ENCODE measurements at regions not wholly inside any gene's neighbourhood (a gene's known extent, or its start where the extent isn't known, plus 50 kb on each side); places are given as distances from the start of the nearest gene placed in this dataset.

DNA sequence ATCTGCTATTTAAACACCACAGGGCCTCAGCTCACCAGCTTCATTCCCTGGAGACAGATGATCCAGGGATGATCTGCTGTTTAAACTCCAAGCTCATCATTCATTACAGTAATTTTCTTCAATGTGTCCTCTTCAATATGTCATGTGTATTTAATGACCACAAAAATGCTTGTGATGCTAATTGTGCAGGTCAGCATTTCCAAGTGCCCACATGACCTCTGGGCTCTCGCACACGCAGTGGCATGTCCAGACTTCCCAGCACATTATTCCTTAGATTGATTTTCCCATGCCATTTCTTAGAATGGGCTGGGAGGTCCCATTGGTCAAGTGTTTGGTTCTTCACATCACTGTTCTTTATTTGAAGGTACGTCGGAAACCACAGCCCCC, 434.4 kb downstream of the HAO1 start:
- DNase-seq (ENCODE audit: low read depth), result no peak

DNA sequence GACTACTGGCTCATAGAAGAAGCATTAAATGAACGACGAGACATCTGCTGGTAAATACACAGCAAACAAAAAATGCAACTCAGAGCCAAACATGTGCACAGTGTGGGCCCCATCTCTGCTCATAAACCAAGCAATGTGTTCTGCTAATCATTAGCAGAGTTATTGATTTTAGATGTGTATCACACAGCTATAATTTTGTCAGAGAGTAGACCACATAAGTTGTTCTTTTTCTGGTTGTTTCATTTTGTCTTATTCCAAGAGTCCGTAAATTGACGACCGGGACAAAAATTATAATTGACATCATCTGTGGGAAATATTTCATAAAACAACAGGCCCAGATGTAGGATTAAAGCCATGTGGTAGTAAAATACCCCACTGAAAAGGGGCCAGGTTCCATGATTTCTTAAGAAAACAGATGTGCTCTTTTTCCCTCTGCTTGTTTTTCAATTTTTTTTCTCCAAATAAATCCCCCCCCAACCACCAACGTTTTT, 423.6 kb downstream of the HAO1 start:
- DNase-seq (ENCODE audit: low read depth), result peak; percentile 85

DNA sequence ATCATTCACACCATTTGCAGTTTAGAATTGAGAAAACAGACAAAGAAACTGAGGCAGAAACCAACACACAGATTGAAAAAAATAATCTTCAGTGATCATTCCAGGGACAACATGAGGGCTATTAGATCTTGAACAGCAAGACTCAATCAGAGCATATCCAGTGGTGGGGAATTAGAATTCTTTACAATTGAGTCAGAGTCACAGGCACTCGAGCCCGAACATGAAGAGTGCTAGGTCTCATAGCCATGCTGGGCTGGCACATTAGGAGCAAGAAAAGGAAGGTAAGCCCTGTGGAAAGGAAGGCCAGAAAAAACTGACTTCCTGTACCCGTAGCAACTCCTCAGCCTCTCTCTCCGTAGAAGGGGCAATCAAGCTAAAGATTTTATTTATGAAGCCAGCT, 419.9 kb downstream of the HAO1 start:
- DNase-seq (ENCODE audit: low read depth), result no peak

DNA sequence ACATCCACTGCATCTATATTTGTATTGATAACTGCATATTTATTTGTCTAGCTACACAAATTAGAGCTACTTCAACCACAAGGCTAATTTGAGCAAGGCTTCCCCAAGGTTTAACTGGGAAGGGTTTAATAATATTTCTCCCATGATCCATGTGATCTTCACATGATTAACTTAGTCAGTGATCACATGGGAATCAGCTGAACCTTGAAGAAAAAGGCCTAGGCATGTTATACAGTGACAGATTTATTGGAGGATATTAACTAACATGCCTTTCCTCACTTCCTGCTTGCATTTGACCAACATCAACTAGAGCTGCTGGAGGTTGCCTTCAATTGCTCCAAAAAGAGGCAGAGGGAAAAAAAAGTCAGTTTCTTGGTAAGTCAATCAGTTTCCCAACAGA, 417.0 kb downstream of the HAO1 start:
- no peak for DNase-seq (ENCODE audit: low read depth)

DNA sequence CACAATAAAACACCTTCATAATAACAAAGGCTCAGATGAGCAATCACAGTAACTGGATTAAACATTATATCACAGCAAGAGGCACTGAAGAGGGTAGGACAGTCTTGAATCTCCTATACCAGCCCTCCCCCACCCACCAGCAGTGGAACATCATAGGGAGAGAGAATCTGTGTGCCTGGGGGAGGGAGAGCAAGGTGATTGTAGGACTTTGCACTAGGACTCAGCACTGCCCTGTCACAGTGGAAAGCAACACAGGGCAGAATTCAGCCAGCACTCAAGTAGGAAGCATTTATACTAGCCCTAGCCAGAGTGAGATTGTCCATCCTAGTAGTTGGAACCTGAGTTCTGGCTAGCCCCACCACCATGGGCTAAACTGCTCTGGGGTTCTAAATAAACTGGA, 400.2 kb downstream of the HAO1 start:
- no peak for DNase-seq (ENCODE audit: low read depth)

DNA sequence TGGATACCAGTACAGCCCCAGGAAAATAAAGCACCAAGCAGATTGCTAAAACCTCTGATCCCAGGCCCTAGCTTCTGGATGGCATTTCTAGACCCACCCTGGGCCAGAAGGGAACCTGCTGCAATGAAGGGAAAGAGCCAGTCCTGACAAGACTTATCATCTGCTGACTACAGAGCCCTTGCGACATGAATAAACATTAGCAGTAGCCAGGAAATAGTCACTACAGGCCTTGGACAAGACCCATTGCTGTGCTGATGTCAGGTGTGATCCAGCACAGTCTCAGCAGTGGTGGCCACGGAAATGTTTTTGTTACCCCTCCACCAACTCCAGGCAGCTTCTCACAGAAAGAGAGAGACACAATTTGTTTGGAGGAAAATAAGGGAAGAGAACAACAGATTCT, 399.3 kb downstream of the HAO1 start:
- DNase-seq (ENCODE audit: low read depth), result peak; percentile 6

DNA sequence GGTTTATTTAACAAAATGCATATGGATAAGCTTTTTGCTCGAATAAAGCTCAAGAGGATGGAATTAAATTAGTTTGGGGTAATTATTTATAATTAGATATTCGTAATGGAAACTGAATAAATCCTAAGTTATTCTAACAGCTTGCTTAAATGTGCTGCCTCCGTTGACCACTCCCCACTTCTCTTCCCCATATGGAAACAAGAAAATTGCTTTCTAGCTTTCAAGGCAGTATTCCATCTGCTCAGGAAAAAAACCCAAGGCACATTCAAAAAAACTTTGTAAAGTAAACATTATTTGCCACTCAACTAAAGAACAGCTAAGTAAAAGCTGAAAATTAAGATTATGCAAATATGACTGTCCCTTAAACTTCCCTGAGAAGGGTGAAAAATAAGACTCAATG, 369.2 kb downstream of the HAO1 start:
- DNase-seq (ENCODE audit: low read depth), result no peak

DNA sequence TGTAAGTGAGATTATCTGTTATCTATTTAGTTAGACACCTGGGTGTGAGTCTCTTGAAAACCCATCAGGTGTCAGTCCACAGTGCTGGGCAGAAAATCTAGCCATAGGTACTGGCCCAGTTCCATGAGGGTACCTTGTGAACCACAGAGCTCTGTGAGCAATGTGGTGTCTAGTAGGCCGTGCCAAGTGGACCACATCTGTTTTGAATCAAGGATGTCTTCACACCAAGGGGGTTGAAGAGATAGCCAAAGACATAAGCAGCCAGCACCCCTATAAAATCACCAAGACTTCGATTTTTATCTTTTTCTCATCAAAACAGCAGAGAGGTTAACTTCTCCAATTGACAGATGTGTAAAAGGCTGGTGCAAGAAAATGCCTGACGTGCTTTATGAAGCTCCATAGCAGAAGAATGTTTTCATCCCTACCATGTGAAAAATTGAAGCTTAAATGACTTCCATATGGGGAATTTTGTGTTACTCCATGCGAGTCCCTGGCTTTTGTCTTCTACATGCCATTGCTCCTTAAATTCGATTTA, 368.7 kb downstream of the HAO1 start:
- DNase-seq (ENCODE audit: low read depth), result peak; percentile 51

DNA sequence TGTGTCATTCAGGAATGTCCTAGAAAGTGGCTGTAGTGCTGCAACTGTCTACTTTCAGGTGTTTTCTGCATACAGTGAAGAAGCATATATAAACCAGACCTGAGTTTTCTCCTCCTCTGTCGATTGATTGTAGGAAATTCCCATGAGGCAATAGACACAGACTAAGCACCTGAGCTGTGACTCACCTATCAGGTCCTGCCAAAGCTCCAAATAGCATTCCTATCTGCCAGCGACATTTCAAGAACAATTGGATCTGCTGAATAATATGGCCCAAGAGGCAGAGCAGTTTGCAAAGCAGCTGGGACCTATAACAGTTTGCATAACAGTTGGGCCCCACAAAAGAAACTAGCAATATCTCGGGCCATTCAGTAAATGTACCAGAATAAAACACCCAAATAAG, 360.4 kb downstream of the HAO1 start:
- DNase-seq (ENCODE audit: low read depth), result no peak

DNA sequence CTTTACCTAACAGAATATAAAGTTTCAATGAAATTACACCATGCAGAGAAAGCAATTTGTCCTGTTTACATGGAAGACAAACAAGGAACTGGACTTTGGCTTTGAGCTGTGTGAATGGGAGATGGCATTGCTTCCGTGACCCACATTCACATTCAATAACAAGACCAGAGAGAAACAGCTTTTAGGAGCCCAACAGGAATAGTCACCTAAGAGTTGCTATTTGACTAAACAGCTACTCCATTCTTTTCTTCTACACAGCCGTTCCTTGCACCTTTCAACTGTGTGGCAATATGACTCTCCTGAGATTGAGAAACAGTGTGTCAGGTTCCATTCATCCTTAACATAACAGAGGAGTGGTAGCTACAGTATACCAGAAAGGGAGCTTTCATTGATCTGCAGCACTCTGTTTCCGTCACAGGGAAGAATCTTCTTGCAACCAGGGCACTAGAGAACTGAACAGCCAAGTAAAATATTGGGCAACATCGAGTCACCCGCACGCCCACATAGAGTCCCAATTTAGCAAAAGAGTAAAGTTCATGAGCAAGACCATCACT, 355.1 kb downstream of the HAO1 start:
- peak; percentile 71 for DNase-seq (ENCODE audit: low read depth)

DNA sequence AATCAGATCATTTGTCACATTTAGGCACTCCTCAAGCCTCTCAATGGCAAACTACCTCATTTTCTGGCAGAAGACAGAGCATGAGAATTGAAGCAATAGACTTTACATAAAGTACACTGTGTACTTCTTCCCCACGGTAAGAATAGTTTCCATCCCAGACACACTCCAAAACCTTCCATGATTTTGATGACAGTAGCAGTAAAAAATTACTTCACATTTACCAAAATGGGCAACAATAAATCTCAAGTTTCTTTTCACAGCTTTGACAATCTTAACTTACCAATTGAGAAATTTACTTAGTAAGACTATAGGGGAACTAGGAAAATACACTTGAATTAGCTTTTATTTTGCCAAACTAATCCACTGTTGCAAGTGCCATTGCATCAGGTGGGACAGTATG, 353.8 kb downstream of the HAO1 start:
- peak; percentile 59 for DNase-seq (ENCODE audit: low read depth)

DNA sequence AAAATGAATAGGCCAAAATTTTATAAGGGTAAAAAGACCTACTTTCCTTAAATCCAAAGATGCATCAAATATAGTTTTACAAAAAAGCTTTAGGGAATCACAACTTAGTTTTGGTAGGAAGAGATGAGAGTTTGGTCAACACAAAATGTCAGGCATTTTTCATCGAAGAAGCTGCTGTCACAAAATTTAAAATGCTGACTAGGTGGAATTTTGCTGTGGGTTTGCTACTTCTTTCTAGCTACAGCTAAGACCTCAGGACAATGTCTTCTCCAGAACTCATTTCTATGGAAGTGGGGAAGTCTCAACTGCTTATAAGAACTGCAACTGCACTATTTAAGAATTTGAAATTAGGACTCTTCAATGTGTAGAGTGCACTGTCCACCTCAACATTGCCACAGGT, 351.1 kb downstream of the HAO1 start:
- no peak for DNase-seq (ENCODE audit: low read depth)

DNA sequence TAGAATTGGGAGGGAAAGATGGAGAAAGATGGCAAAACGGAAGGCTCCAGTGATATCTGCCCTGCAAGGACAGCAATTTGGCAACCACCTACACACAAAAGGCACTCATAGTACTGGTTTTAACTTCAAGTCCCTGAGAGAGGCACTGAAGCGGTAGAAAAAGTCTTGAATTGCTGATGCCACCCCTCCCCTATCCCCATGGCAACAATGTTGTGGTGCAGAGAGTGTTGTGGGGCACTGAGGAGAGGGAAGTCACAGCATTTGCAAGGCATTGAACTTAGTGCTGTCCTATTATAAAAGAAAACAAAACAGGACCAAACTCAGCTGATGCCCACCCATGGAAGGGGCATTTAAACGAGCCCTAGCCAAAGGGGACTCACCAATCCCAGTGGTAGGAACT, 343.7 kb downstream of the HAO1 start:
- no peak for DNase-seq (ENCODE audit: low read depth)

DNA sequence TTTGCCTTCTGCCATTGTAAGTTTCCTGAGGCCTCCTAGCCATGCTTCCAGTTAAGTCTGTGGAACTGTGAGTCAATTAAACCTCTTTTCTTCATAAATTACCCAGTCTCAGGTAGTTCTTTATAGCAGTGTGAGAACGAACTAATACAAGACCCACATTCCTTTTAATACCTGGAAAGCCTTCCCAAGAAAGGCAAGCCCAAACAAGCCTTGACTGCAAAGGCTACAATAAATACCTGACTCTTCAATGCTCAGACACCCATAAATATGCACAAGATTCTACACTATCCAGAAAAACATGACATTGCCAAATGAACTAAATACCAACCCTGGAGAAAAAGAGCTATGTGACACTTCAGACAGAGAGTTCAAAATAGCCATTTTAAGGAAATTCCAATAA, 338.8 kb downstream of the HAO1 start:
- no peak for DNase-seq (ENCODE audit: low read depth)

DNA sequence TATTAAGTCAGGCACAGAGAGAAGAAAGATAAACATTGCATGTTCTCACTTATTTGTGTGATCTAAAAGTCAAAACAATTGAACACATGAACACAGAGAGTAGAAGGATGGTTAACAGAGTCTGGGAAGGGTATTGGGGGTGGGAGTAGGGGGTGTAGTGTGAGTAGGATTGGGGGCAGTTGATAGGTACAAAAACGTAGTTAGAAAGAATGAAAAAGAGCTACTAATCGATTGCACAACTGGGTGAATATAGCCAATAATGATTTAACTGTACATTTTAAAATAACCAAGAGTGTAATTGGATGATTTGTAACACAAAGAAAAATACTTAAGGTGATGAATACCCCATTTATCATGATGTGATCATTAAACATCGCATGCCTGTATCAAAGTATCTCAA, 333.3 kb downstream of the HAO1 start:
- no peak for DNase-seq (ENCODE audit: low read depth)

DNA sequence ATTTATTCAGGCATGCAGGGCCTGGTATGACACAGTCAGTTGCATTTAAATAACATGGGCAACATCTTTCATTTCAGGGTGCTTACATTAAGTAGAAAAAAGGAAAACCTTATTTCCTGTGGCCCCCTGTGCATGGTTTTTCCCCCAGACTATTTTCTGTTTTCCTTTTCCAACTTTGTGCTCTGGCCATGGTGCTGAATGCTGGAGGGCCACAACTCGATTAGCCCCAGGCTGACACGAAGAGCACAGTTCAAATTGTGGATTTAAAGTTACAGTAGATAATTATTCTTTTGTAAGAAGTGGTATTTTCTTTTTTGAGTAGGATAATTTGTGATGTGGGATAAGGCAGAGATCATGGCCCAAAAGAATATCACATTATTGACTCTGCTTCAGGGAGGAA, 332.0 kb downstream of the HAO1 start:
- DNase-seq (ENCODE audit: low read depth), result no peak

DNA sequence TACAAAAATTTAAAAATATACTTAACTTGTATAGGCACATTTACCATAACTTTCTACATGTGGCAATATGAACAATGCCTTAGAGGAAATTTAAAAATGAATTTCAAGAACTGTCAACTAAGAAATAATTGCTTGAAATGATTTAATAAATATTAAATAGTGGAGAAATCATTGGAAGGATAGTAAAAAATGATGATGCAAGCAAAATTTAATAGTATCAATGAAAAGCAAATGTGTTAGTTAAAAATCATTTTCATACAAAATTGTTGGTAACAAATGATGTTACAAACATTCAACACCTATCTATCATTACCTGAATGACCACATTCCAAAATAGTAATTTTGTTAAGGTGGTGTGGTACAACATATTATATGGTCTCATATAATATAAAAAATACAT, 331.0 kb downstream of the HAO1 start:
- no peak for DNase-seq (ENCODE audit: low read depth)

DNA sequence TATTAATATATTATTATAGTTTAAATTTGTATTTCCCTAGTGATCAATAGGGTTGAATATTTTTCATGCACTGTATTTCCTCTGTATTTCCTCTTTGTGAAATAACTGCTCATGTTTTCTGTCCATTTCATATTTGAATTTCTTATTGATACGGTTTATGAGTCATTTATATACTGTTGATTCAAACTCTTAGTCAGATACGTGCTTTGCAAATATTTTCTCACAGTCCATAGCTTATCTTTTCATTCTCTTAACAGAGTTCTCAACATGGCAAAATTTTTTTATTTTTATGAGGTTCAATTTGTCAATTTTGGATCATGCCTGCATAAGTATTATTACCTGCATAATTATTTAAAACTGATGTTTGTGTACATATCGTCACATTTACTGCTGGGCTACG, 329.6 kb downstream of the HAO1 start:
- DNase-seq (ENCODE audit: low read depth), result no peak

DNA sequence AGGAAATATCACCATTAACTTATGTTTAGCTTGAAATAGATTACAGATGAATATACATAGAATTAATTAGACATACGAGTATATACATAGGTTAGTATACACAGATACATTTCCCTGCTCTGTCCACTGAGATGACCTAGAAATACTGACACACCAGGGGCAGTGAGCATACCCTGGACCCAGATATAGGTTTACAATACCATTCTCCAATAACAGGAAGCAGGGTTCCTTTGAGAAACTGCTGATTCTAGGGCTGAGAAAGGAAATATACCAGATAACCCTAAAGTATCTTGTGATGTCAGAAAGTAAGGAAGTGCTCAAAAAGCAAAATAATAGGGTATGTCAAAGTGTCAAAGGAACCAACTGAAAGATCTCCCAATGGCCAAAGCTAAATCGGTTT, 322.5 kb downstream of the HAO1 start:
- DNase-seq (ENCODE audit: low read depth), result no peak

DNA sequence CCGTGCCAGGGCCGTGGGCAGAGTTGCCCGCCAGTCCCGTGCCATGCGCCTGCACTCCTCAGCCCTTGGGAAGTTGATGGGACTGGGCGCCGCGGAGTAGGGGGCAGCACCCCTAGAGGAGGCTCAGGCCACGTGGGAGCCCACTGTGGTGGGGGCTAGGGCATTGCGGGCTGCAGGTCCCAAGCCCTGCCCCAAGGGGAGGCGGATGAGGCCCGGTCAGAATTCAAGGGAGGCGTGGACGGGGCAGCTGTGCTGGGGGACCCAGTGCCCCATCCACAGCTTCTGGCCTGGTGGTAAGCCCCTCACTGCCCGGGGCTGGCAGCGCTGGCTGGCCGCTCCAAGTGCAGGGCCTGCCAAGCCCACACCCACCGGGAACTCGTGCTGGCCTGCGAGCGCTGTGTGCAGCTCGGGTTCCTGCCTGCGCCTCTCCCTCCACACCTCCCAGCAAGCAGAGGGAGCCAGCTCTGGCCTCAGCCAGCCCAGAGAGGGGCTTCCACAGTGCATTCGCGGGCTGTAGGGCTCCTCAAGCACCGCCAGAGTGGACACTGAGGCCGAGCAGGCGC, 317.8 kb downstream of the HAO1 start:
- no peak for DNase-seq (ENCODE audit: low read depth)

DNA sequence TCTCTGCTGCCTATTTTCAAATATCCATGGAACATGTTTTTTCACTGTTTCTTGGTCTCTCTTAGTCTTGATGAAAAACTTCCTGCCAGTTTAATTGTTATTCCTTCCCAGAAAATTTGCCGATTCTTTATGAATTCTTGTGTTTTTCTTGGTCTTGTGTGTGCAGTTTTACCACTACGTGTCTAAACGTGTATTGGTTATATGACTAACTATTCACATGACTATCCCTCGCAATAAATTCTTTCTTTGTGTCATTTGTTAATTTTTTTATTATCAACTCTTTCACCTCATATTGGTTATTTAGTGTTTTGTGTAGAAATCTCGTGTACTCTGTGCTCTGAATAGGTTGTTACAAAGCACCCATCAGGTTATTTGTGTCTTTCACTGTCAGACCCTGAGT, 315.4 kb downstream of the HAO1 start:
- DNase-seq (ENCODE audit: low read depth), result no peak

DNA sequence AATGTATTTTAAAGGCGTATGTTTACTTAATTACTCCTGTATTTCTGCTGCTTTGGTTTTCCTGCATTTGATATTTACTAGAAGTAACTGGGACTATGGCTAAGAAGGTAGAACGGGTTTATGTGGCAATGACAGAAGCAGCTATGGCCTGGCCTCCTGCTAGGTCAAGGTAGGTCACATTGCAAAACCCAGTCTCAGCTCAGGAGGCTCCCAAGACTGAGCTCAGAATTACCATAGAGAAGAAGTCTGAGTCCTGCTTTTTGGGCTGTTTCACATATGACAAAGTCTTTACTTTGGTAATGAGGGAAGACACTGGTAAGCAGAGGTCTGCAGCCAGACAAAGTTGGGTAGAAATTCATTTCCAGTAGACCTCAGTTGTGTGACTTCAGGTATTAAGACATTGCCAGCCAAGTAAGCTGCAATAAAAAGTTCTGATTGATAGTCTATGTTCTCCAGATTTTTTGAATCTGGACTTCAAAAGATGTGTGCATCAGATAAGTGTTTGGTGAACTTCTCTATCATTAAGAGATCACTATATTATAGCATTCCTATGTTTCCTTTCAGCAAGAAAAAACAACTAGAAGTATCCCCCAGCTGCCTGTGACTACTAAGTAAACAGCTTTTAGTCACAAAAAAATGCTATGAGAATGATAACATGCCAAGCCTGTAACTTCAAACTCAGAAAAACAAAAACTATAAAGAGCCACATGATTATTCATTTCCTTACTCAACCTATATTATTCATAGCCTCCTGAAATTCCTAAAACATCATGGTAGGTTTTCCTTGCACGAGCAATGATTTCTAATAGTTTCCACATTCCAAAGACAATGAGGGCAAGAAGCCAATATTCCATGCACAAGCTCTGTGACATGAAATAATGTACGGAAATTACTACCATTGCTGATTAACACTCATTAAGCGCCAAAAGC, 312.3 kb downstream of the HAO1 start:
- DNase-seq (ENCODE audit: low read depth), result peak; percentile 50

DNA sequence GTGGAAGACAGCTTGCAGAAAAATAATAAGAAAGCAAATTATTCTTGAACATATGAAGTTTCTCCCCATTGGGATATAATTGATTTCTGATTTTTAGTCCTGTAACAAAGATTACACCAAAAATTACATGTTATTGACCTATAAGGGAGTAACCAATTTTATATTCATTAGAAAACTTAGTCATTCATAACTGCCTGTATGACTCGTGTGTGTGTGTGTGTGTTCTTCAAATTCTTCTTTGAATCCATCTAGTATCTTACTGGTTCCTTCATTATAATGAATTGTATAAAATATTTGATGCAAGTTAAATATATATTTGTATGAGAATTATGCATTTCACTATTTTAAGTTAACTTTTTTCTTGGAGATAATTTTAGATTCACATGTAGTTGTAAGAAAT, 310.4 kb downstream of the HAO1 start:
- no peak for DNase-seq (ENCODE audit: low read depth)
